ENCODE measurements at regions not wholly inside any gene's neighbourhood (a gene's known extent, or its start where the extent isn't known, plus 50 kb on each side); places are given as distances from the start of the nearest gene placed in this dataset.

DNA sequence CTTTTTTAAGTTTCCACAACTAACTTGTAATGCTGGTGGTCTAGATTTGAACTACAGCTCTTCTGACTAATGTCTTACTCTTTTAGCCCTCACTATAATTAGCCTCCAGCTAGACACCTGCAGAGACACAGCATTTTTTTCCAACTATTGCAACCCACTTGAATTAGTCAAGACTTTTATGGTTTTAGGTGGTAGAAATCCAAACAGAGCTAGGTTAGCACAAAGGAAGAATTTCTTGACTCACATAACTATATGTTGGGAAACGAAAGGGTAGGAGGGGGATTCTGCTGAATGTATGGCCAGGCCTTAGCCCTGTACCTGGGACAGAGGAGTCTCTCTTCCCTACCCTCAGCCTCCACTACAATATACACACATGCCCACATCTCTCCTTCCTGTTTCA, 586.1 kb downstream of the INHBA start:
- ATAC-seq (replicated peaks) = no peak
- Mint-ChIP-seq H3K9me3 (no peaks in the 10 kb centered on the region), H3K27me3 (no peaks in the 10 kb centered on the region), H3K4me1 (no peaks in the 10 kb centered on the region), H3K27ac (no peak overlapping the region), H3K4me3 (no peak overlapping the region), H3K36me3 (ENCODE audit: low read depth) (no peaks in the 10 kb centered on the region)

DNA sequence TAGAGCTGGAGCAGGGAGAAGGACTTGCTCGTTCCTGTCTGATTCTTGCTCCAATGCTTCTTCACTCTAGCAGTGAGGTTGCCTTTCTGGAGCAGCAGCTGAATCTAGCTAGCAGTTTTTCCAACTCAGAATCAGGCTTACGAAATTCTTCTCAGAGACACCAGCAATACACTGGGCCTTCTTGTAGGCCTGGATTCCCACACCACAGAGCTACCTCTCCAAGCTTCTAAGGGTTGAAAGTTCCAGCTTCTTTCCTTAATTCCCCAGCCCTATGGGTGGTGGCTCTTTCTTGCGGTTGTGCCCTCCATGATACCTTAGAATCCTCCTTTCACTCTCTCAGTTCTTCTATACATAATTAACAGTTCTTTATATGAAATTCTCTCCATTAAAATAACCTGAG, 586.6 kb downstream of the INHBA start:
- Mint-ChIP-seq H3K4me1 (no peaks in the 10 kb centered on the region), H3K36me3 (ENCODE audit: low read depth) (no peaks in the 10 kb centered on the region), H3K27me3 (no peaks in the 10 kb centered on the region)

DNA sequence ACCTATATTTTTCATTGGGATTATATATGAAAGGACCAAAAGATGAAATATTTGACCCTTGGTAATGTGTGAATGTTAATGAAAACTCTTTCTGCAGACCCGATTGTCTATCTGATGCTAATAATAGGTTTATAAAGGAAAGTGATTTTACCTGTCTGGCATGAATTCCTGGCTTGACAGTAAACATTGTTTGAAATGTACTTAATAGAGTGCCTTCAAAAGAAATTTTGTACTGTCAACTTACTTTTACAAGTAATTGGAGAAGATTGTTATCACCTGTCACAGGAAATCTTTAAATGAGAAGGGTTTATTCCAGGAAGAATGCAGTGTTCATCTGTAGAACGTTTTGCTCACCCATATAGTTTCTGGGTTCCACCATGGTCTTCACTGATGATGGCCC, 588.2 kb downstream of the INHBA start:
- no peaks in the 10 kb centered on the region for H3K4me1 Mint-ChIP-seq
- no peak for ATAC-seq (replicated peaks)
- H3K27me3 Mint-ChIP-seq = no peaks in the 10 kb centered on the region
- no peak overlapping the region for H3K27ac Mint-ChIP-seq
- no peak overlapping the region for H3K4me3 Mint-ChIP-seq
- H3K9me3 Mint-ChIP-seq = no peaks in the 10 kb centered on the region
- H3K36me3 Mint-ChIP-seq (ENCODE audit: low read depth) = no peaks in the 10 kb centered on the region

More for the DNA sequence above, 586.6 kb downstream of the INHBA start:
- Mint-ChIP-seq H3K9me3 (no peaks in the 10 kb centered on the region), H3K27ac (no peak overlapping the region), H3K4me3 (no peak overlapping the region)
- ATAC-seq (replicated peaks) = no peak

DNA sequence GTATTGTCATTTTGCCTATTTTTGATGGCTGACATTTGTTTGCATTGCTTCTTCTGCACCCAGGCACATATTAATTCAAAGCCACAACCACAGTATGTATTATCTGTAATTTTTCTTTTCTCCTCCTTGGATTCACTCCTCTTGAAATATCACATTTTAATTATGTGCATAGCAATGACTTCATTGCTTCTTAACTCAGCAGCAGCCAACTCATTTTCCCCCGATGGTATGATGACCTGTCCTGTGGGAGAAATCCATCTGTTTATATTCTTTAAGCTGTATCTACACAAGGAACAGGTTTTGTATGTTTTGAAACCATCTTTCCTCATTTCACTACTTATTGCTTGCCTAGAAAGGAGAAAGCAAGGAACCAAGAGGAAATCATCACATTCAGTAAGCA, 588.8 kb downstream of the INHBA start:
- no peaks in the 10 kb centered on the region for H3K36me3 Mint-ChIP-seq (ENCODE audit: low read depth)
- H3K9me3 Mint-ChIP-seq = no peaks in the 10 kb centered on the region
- H3K4me1 Mint-ChIP-seq = no peaks in the 10 kb centered on the region
- no peak overlapping the region for H3K4me3 Mint-ChIP-seq
- no peak overlapping the region for H3K27ac Mint-ChIP-seq
- no peak for ATAC-seq (replicated peaks)
- H3K27me3 Mint-ChIP-seq = no peaks in the 10 kb centered on the region

DNA sequence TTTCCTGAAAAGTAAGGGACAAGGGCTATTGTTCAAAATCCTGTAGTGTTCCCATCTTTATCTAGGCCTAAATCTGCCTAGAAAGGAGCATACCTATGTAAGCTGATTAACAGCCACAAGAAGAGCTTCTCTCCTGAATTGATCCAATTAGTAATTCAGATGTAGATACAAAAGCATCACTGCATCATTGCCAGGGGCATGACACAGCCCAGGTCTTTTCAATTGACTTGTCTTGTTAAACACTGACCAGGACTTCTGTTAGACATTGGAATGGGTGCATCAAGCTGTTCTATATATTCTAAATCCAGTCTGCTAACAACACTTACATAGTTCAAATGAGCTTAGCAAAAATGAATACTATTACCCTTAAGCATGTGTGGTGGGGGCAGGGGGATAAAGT, 589.2 kb downstream of the INHBA start:
- H3K4me3 Mint-ChIP-seq = no peak overlapping the region
- no peak for ATAC-seq (replicated peaks)
- H3K9me3 Mint-ChIP-seq = no peaks in the 10 kb centered on the region
- H3K36me3 Mint-ChIP-seq (ENCODE audit: low read depth) = no peaks in the 10 kb centered on the region
- no peaks in the 10 kb centered on the region for H3K4me1 Mint-ChIP-seq
- no peak overlapping the region for H3K27ac Mint-ChIP-seq
- no peaks in the 10 kb centered on the region for H3K27me3 Mint-ChIP-seq

DNA sequence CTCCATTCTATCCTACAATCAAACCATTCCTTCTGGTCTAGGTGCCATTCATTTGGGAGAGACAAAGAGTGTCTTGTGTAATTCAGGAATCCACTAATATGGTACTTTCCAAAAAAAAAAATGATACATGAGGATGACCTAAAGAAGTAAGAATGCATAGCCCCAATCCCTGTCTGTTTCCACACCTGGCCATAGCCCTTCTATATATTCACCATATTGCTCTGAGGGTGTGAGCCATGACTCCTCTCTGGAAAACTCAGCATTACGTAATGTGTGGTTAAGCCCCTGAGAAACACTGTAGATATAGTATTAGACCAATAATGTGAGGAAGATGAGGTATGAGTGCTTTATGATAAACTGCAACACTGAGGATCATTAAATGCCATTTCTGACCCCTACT, 592.7 kb downstream of the INHBA start:
- no peak for ATAC-seq (replicated peaks)

DNA sequence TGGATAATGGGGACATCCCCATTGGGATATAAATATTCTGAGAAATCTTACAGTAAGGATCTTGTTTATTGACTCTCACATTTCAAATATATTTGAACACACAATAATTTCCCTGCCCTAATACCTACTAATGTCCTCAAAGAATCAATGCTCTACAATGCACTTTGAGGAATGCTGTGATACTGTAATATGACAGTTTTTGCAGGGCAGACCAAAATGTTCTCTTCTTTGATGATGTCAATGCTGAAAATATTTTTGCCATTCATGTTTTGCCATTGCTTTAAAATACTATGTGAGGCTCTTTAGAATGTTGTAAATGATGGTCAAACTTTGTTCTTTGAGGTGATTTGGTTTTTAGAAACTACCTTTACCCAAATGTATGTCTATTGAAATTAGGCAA, 594.1 kb downstream of the INHBA start:
- H3K9me3 Mint-ChIP-seq = peaks cover 8% of the 10 kb centered on the region
- no peaks in the 10 kb centered on the region for H3K27me3 Mint-ChIP-seq
- H3K36me3 Mint-ChIP-seq (ENCODE audit: low read depth) = no peaks in the 10 kb centered on the region
- H3K4me3 Mint-ChIP-seq = no peak overlapping the region
- no peak for ATAC-seq (replicated peaks)
- H3K4me1 Mint-ChIP-seq = no peaks in the 10 kb centered on the region
- H3K27ac Mint-ChIP-seq = no peak overlapping the region

More for the DNA sequence above, 592.7 kb downstream of the INHBA start:
- peaks cover 4% of the 10 kb centered on the region for H3K9me3 Mint-ChIP-seq
- H3K27me3 Mint-ChIP-seq = no peaks in the 10 kb centered on the region
- H3K36me3 Mint-ChIP-seq (ENCODE audit: low read depth) = no peaks in the 10 kb centered on the region
- H3K27ac Mint-ChIP-seq = no peak overlapping the region
- no peaks in the 10 kb centered on the region for H3K4me1 Mint-ChIP-seq
- no peak overlapping the region for H3K4me3 Mint-ChIP-seq

DNA sequence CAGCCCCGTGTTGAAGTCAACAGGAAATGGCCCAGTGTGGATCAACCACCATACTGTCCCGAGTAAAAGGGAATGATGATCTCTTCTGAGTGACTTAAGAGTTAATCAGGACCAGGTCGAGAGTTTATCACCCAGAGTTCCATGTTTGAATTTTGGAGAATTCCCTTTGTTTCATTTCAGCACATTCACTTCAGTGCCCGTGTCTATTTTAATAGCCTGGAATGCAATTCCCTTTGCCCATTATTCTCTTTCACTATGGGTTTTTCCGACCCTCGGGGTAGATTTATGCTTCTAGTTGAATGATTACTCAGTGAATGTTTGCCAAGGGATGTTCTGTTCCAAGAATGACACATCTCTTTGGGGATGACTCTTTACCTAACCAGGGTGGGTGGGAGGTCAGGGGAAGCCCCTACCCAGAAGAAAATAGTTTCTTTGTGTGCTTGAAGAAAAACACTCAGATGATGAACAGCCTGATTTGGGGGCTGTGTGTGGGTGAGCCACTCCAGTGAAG, 594.9 kb downstream of the INHBA start:
- no peaks in the 10 kb centered on the region for H3K27me3 Mint-ChIP-seq
- H3K9me3 Mint-ChIP-seq = peaks cover 12% of the 10 kb centered on the region
- H3K4me3 Mint-ChIP-seq = no peak overlapping the region
- H3K36me3 Mint-ChIP-seq (ENCODE audit: low read depth) = no peaks in the 10 kb centered on the region
- no peaks in the 10 kb centered on the region for H3K4me1 Mint-ChIP-seq
- no peak for ATAC-seq (replicated peaks)
- H3K27ac Mint-ChIP-seq = no peak overlapping the region

DNA sequence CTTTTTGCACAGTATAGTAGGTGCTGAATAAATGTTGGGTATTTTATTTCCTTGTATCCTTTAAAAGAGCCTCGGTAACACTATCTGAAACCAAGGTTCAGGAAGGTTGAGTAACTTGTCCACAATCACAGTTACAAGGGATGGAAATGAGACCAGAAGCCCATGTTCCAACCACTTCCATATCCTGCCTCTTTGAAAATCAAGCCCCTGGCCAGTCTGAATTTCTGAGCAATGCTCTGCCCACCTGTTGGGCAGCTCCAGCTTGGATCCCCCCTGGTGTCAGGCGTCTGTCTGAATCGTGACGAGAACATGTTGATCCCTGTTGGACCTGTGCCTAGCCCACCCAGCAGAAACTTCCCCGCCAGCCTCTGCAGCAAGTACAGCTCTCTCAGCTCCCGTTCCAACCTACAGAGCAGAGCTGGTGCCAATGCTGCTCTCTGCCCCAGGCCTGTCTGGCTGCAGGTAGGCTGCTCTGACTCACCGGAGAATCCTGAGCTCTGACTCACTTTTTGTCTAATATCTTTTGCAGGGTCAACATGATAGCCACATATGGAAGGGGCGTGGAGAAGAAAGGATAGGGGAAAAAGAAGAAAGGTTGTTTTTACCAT, 595.5 kb downstream of the INHBA start:
- Mint-ChIP-seq H3K27ac (no peak overlapping the region), H3K27me3 (no peaks in the 10 kb centered on the region), H3K36me3 (ENCODE audit: low read depth) (no peaks in the 10 kb centered on the region), H3K4me1 (no peaks in the 10 kb centered on the region), H3K9me3 (peaks cover 12% of the 10 kb centered on the region), H3K4me3 (no peak overlapping the region)
- ATAC-seq (replicated peaks) = no peak

DNA sequence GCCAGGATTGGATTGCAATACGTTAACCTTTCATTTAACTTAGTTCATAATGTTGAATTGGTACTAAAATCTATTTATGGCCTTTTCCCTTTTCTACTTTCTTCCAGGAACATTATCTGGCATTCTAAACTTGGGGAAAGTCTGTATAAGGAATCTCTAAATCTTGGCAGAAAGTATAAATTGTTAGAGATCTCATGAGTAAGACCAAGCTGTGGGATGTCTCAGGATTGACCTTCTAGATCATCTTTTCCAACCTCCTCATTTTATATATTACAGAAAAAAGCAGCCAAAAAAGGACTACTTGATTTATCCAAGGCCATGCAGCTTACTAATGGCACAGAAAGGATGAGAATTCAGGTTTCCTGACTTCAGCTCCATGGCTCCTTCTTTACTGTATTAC, 598.3 kb downstream of the INHBA start:
- H3K4me1 Mint-ChIP-seq = no peaks in the 10 kb centered on the region
- no peak overlapping the region for H3K27ac Mint-ChIP-seq
- H3K4me3 Mint-ChIP-seq = no peak overlapping the region
- H3K27me3 Mint-ChIP-seq = no peaks in the 10 kb centered on the region
- no peaks in the 10 kb centered on the region for H3K36me3 Mint-ChIP-seq (ENCODE audit: low read depth)
- peaks cover 18% of the 10 kb centered on the region for H3K9me3 Mint-ChIP-seq
- no peak for ATAC-seq (replicated peaks)

DNA sequence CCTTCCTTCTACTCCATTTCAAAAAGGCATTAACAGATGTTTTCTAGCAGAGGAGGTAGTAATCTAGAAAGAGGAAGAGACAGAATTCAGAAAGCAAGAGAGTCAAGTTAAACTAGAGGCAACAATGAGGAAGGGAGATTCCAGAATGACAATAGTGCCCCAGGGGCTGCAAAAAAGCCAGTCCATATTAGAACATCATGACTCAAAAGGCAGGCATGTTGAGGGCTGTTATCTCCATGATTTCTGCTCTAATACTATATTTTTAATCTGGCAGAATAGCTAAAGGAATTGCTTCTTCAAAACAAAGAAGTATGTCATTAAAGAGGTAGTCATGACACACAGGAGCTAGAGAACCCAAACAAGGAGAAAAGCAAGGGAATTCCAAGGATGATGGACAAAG, 599.6 kb downstream of the INHBA start:
- peaks cover 21% of the 10 kb centered on the region for H3K9me3 Mint-ChIP-seq
- no peak overlapping the region for H3K4me3 Mint-ChIP-seq
- H3K4me1 Mint-ChIP-seq = no peaks in the 10 kb centered on the region
- H3K27ac Mint-ChIP-seq = no peak overlapping the region
- H3K27me3 Mint-ChIP-seq = no peaks in the 10 kb centered on the region
- no peaks in the 10 kb centered on the region for H3K36me3 Mint-ChIP-seq (ENCODE audit: low read depth)
- no peak for ATAC-seq (replicated peaks)

DNA sequence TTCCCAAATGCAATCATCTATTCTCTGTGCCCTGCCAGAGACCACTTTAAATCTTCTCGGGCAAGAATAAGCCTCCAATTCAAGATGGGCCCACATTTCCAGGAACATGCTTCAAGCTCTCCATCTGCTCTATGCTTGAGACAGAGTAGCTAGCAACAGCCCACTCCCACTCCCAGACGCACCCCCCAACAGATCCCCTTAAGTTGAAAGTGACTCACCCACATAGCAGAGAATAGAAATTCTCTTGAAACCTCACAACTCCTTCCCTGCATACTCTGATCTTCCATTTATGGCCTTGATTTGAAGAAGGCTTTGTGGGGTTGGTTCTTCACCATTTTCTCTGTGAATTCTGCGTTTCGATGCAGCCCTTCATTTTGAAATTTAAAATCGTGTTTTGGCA, 604.0 kb downstream of the INHBA start:
- Mint-ChIP-seq H3K27ac (no peak overlapping the region), H3K4me3 (no peak overlapping the region), H3K4me1 (no peaks in the 10 kb centered on the region), H3K9me3 (peaks cover 14% of the 10 kb centered on the region), H3K36me3 (ENCODE audit: low read depth) (no peaks in the 10 kb centered on the region), H3K27me3 (no peaks in the 10 kb centered on the region)
- no peak for ATAC-seq (replicated peaks)

DNA sequence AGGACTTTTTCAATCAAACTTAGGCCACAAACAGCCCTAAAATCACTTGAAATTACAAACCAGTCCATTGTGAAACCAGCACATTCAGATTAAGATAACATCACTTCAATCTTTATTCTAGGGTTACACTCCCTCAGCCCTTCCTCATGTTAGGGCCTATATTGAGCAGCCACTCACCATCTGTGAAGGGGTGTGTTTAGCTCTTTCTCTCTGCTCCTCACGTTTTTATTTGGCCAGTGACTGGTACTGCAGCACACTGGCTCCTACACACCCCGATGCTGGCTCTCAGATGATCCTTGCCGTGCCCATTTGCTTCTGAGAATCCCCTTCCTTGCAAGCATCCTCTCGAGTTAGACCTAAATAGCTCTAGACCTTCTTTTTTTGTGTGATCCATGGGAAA, 604.5 kb downstream of the INHBA start:
- H3K27me3 Mint-ChIP-seq = no peaks in the 10 kb centered on the region
- peaks cover 13% of the 10 kb centered on the region for H3K9me3 Mint-ChIP-seq
- H3K36me3 Mint-ChIP-seq (ENCODE audit: low read depth) = no peaks in the 10 kb centered on the region
- no peaks in the 10 kb centered on the region for H3K4me1 Mint-ChIP-seq
- no peak overlapping the region for H3K4me3 Mint-ChIP-seq
- no peak overlapping the region for H3K27ac Mint-ChIP-seq
- no peak for ATAC-seq (replicated peaks)

DNA sequence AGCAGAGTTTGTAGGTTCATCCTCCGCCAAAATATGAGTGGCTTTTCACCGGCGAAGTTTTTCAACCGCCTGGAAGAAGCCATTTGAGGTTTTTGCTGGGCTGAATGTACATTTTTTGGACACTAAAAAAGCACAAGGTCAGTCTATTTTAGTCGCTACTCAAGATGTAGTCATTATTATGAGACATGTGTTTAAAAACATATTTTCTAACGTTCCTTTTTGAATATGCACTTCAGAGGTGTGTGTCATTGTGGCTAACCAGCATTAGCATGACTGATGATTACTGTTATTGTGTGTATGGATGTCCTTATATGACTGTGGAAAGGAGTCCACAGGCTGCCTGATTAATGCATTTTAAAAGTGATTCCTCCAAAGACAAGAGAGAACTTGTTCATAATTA, 605.4 kb downstream of the INHBA start:
- no peak overlapping the region for H3K4me3 Mint-ChIP-seq
- no peak for ATAC-seq (replicated peaks)
- H3K9me3 Mint-ChIP-seq = peaks cover 13% of the 10 kb centered on the region
- H3K27me3 Mint-ChIP-seq = no peaks in the 10 kb centered on the region
- H3K27ac Mint-ChIP-seq = no peak overlapping the region
- no peaks in the 10 kb centered on the region for H3K4me1 Mint-ChIP-seq
- no peaks in the 10 kb centered on the region for H3K36me3 Mint-ChIP-seq (ENCODE audit: low read depth)

DNA sequence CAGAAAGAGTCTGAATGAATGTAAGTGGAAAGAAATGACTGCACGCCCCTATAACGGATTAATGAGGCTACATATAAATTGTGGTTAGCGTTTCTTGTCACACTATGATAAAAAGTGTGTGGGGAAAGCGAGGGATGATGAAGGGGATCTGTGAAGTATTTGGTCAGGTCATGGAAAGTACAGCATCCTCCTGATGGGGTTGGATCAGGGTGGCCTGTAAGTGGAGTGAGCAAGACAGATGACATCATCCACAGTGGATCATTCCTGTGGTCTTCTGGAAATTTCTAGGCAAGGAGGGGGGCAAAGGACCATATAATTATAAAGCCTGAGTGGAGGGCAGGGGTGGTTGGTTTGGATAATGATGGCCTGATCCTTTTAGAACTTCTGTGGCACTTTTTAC, 606.0 kb downstream of the INHBA start:
- Mint-ChIP-seq H3K36me3 (ENCODE audit: low read depth) (no peaks in the 10 kb centered on the region), H3K9me3 (peaks cover 13% of the 10 kb centered on the region), H3K4me3 (no peak overlapping the region), H3K27me3 (no peaks in the 10 kb centered on the region), H3K27ac (no peak overlapping the region), H3K4me1 (no peaks in the 10 kb centered on the region)
- no peak for ATAC-seq (replicated peaks)

DNA sequence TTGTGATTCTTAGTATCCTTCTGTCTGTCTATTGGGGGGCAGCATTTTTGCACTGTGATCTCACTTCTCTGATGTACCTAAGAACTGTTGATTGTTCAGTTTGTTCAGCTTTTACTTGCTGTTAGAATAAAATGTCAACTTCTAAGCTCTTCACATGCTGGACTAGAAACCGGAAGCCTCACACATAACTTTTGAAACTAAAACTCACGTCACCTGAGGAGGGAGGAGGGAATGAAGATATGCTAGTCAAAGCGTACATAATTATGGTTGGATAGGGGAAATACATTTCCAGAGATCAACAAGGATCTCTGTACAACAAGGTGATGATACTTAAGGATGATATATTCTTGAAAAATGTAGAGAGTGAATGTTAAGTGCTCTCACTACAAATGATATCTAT, 609.7 kb downstream of the INHBA start:
- Mint-ChIP-seq H3K9me3 (peaks cover 8% of the 10 kb centered on the region), H3K27ac (no peak overlapping the region), H3K27me3 (no peaks in the 10 kb centered on the region), H3K36me3 (ENCODE audit: low read depth) (no peaks in the 10 kb centered on the region), H3K4me3 (no peak overlapping the region), H3K4me1 (no peaks in the 10 kb centered on the region)
- no peak for ATAC-seq (replicated peaks)
